GM21717 (cell line): ENCODE measurements at regions not wholly inside any gene's neighbourhood (a gene's known extent, or its start where the extent isn't known, plus 50 kb on each side); places are given as distances from the start of the nearest gene placed in this dataset.
"Not testable (repeated sequence)": the region's sequence is repeated elsewhere in the genome, so short reads cannot be mapped to it uniquely, and the experiment has no call there.

Experiments
- ATAC-seq: cut with Tn5 transposase; IDR thresholded peaks from one replicate; pipeline ENCODE4 v1.9.1; 2021; ENCODE audit warnings: mild to moderate bottlenecking, moderate library complexity; ENCODE audit not compliant: unreplicated experiment

DNA sequence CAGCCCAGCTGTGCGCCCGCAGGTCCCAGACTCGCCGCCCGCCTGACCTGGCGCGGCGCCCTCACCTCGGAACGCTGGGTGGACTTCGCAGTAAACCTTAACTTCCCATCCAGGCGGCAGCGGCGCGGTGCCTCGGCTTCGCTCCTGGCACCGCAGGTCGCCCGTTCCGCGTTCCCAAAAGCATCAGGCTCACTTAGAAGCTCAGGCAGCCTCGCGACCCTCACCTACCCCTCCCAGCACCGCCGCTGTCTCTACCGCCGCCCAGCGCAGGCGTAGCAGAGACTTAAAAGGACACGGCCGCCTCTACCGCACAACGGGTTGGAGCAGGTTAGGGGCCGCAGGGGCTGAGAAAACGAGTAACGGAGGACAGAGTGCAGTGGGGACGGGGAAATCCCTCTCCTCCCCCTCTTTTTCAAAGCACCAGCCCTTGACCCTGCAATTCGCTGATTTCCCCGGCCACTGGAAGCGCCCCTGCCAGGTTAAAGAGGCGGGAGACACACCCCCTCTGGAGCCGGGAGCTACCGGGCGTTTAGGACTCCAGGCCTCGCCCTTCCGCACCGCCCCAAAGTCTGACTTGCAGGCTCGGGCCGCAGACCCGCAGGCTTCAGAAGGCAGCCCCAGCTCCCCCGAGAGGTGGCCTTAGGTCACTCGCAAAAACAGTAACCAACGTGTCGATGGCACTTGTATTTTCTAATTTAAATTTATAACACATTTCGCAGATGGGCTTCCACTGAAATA, 328.5 kb downstream of the FAM72C start:
- no peak for ATAC-seq

DNA sequence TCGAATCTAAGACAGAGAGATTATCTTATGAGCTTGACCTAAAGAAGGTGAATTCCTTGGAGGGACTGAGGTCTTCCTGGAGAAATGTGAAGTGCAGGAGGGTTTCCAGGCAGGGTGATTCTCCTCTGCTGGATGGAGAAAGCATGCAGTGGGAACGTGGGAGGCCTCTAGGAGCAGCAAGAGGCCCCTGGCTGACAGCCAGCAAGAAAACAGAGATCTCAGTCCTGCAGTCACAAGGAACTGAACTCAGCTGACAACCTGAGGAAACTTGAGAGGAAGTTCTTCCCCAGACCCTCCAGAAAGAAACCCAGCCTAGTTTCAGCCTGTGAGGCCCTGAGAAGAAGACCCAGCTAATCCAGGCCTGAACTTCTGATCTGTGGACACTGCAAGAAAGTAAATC, 345.9 kb downstream of the FAM72C start:
- no peak for ATAC-seq

DNA sequence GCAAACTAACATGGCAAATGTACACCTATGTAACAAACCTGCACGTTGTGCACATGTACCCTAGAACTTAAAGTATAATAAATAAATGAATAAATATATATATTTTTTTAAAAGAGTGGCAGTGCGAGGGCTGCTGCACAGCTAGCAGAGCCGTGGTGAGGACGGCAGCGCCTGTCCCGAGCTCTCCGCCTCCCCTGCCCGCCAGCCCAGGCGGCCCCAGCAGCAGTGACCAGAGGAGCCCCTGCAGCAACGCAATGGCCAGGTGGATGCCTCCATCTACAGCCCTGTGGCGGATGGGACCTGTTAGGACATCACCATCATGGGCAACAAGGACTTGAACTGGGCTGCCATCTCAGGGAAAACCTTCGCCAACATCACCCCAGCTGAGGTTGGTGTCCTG, 351.9 kb downstream of the FAM72C start:
- ATAC-seq: no peak

DNA sequence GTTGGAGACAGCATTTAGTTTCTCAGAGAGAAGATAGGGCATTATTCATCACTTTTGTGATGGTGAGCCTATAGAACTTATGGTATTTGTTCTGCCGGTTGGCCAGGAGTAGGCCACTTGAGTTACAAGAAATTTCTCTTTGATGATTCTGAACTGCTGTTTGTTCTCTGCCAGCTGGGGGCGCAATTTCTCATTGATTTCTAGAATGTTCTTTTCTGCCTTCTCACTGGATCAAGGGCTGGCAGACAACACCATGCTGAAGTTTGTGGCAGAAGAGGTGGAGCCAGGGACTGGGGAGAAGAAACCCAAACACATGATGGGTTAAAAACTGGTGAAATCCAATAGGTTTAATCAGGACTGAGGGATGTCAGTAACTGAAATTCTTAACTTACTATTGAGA, 360.6 kb downstream of the FAM72C start:
- no peak for ATAC-seq

DNA sequence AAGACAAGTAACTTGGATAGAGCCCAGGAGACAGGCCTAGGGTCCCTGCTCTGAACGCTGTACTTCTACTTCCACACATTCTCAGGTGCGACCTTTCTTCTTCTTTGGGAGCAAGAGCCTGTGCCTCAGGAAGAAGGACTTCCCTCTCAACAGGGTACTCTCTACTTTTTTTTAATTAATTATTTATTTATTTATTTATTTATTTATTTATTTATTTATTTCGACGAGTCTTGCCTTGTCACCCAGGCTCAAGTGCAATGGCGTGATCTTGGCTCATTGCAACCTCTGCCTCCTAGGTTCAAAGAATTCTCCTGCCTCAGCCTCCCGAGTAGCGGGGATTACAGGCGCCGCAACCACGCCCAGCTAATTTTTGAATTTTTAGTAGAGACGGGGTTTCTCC, 361.6 kb downstream of the FAM72C start:
- no peak for ATAC-seq

DNA sequence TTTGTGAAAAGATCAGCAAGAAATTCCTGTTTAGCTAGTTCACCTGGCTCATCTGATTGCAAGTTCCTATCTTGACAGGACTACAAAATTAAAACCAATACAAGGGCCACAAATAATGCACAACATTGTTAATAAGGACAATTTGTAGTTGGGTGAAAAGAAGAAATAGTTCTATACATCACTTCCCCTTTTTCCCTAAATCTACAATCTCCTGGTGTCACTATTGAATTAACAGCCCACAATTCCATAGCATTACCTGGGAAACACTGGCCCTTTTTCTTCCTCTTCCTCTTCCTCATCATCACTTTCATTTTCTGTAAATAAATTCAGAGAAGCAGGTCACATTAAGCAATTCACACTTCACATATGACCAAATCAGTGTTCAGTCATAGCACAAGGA, 366.9 kb downstream of the FAM72C start:
- ATAC-seq: no peak

DNA sequence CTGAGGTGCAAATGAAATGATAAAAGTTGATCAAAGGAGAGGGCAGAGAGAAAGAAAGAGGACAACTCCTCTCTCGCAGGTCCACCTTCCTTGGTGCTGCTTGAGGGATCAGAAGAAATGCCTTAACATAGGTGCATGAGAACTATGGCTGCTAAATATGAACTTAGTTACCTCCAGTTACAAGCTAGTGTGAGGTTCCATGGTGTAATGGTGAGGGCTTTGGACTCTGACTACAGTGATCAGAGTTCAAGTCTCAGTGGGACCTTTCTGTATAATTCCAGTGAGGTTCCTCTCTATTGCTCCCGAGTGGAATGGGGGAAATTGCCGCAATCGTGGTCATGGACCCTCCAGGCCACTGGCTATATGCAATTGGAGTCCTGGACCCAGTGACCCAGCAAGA, 387.3 kb downstream of the FAM72C start:
- ATAC-seq: no peak

DNA sequence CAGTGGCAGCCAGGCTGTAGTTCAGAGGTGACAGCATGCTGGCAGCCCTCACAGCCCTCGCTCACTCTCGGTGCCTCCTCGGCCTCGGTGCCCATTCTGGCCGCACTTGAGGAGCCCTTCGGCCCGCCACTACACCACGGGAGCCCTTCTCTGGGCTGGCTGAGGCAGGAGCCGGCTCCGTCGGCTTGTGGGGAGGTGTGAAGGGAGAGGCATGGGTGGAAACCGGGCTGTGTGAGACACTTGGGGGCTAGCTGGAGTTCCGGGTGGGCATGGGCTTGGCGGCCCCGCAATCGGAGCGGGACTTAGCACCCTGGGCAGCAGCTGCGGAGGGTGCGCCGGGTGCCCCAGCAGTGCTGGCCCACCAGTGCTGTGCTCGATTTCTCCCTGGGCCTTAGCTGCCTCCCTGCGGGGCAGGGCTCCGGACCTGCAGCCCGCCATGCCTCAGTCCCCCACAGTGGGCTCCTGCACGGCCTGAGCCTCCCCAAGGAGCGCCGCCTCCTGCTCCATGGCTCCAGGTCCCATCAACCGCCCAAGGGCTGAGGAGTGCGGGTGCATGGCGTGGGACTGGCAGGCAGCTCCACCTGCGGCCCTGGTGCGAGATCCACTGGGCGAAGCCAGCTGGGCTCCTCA, 396.8 kb downstream of the FAM72C start:
- ATAC-seq: no peak

DNA sequence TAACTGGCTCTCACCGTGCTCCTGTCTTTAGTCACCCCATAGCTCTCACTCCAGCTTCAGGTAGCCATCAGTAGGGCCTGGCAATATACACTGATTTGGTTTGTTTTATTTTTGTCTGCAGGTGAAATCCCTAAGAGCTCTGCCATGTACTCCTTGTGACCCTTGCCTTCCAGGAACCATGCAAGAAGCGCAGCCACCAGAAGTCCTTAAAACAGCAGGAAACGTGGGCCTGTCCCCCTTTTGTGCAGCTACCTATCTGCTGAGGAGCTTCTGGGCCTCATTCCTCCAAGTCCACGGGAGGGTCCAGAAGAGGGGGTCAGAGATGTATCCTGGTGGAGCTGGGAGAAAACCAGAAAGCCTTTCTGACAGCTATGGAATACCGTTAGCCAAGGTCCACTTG, 399.1 kb downstream of the FAM72C start:
- ATAC-seq: not testable (repeated sequence)

DNA sequence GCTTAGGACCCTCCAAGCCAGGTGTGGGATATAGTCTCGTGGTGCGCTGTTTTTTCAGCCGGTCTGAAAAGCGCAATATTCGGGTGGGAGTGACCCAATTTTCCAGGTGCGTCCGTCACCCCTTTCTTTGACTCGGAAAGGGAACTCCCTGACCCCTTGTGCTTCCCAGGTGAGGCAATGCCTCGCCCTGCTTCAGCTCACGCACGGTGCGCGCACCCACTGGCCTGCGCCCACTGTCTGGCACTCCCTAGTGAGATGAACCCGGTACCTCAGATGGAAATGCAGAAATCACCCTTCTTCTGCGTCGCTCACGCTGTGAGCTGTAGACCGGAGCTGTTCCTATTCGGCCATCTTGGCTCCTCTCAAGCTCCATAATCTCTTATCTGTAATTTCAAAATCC, 408.0 kb downstream of the FAM72C start:
- not testable (repeated sequence) for ATAC-seq

DNA sequence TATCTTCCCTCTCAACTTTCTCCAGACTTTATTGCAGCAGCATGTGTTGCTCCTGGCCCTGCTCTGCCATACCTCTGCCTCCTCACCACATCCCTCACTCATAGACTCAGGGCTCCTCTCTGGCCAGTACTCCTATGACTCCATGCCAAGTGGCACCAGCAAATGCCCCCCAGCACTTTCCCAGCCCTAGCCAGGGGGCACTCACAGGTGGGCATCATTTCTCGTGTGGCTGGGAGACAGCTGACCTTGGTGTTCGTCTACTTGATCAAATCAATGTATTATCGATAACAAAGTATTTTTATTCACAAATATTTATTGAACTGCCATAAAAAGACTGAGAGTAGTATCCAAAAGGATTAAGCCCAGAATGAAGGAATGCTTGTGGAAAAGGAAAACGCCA, 418.2 kb downstream of the FAM72C start:
- ATAC-seq: no peak

DNA sequence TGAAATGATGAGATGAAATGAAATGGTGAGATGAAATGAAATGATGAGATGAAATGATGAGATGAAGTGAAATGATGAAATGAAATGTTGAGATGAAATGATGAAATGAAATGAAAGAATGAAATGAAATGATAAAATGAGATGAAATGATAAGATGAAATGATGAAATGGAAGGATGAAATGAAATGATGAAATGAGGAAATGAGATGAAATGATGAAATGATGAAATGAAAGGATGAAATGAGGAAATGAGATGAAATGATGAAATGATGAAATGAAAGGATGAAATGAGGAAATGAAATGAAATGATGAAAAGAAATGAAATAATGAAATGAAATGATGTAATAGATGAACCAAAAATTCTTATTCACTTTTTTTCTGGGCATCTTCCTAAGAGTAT, 467.1 kb downstream of the FAM72C start:
- not testable (repeated sequence) for ATAC-seq

DNA sequence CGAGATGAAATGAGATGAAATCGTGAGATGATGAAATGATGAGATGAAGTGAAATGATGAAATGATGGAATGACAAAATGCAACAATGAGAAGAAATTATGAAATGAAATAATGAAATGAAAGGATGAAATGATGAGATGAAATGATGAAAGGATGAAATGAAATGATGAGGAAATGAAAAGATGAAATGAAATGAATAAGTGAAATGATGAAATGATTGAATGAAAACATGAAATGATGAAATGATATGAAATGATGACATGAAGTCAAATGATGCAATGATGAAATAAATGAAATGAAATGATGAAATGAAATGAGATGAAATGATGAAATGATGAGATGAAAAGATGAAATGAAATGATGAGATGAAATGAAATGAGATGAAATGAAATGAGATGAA, 467.7 kb downstream of the FAM72C start:
- not testable (repeated sequence) for ATAC-seq

DNA sequence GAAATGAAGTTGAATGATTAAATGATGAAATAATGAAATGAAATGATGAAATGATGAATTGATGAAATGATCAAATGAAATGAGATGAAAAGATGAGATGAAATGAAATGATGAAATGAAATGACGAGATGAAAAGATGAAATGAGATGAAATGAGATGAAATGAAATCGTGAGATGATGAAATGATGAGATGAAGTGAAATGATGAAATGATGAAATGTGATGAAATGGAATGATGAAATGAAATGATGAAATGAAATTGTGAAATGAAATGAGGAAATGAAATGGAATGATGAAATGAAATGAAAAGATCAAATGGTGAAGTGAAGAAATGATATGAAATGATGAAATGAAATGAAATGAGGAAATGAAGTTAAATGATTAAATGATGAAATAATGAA, 468.7 kb downstream of the FAM72C start:
- not testable (repeated sequence) for ATAC-seq

DNA sequence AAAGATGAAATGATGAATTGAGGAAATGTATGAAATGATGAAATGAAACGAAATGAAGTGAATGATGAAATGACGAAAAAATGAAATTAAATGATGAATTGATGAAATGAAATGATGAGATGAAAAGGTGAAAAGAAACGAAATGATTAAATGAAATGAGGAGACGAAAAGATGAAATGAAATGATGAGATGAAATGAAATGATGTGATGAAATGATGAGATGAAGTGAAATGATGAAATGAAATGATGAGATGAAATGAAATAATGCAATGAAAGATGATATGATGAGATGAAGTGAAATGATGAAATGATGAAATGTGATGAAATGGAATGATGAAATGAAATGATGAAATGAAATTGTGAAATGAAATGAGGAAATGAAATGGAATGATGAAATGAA, 469.7 kb downstream of the FAM72C start:
- ATAC-seq: not testable (repeated sequence)

DNA sequence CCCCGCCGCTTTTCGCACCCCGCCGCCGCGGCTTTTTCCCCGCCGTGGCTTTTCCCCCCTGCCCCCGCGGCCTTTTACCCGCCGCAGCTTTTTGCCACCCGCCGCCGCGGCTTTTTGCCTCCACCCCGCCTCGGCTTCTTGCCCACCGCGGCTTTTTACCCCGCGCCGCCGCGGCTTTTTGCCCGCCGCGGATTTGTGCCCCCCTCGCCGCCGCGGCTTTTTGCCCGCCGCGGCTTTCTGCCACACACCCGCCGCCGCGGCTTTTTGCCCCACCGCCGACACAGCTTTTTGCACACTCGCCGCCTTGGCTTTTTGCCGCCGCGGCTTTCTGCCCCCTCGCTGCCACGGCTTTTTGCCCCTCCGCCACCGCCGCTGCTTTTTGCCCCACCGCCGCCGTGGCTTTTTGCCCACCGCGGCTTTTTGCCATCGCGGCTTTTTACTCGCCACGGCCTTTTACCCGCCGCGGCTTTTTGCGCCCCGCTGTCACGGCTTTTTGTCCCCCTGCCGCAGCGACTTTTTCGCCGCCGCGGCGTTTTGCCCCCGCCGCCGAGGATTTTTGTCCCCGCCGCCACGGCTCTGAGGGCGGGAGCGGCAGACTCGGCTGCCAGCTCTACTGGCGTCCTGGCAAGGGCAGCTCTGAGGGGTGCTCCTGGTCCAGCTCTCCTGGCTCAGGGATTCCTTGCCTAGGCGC, 473.6 kb downstream of the FAM72C start:
- not testable (repeated sequence) for ATAC-seq

DNA sequence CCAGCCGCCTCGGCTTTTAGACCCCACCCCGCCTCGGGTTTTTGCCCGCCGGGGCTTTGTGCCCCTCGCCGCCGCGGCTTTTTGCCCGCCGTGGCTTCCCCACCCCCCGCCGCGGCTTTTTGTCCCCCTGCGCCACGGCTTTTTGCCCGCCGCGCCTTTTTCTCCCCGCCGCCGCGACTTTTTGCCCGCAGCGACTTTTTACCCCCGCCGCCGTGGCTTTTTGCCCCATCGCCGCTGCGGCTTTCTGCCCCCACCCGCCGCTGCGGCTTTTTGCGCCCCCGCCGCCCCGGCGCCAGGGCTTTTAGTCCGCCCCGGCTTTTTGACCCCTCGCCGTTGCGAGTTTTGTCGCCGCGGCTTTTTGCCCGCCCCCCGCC, 474.4 kb downstream of the FAM72C start:
- ATAC-seq: no peak

DNA sequence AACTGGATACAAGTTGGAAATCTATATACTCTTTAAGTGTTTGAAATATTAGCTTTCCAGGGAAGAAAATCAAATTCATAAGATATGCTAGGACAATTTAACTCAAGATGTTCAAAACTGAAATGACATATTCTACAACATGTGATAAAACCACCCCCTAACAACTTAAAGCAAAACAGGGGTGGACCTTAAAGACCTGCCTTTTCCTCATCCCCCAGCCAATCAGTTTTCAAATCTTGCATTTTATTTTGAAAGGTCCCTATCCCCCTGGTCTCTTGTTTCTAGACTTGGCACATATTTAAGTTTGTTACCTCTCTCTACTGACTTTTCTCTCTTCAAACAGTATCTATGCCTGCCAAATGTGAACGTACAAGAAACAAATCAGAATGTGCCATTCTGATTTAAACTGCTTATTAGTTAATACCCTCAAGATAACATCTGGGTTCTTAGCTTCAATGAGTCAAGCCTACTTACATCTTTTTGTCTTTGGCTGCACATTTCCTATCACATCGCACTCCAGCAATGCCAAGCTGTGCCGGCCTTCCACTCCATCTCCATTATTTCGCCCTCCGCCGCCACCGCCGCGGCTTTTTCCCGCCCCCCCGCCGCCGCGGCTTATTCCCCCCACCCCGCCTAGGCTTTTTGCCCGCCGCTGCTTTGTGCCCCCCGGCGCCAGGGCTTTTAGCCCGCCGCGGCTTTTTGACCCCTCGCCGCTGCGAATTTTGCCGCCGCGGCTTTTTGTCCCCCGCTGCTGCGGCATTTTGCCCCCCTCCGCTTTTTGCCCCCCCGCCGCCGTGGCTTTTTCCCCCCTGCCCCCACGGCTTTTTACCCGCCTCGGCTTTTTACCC, 475.0 kb downstream of the FAM72C start:
- ATAC-seq: not testable (repeated sequence)
